Testis (tissue), 2 donors: ENCODE measurements at regions not wholly inside any gene's neighbourhood (a gene's known extent, or its start where the extent isn't known, plus 50 kb on each side); places are given as distances from the start of the nearest gene placed in this dataset.

Experiments used
- POLR2A ChIP-seq: fragments of 450-650 bp; IDR thresholded peaks from one replicate; pipeline ENCODE4 v1.6.1; 2017; ENCODE audit warnings: antibody characterized with exemption, mild to moderate bottlenecking, moderate library complexity
- TF ChIP-seq, protein P1 (sequence below), 3 experiments: fragments of 450-650 bp in 2 of 3; fragments of 200-600 bp in 1 of 3; sonication (generic) in 1 of 3; IDR thresholded peaks; one replicate each; pipeline ENCODE4 v1.5.1; 2016 to 2019; ENCODE audit warnings: antibody characterized with exemption in 3 of 3, mild to moderate bottlenecking in 2 of 3, moderate library complexity in 1 of 3

DNA sequence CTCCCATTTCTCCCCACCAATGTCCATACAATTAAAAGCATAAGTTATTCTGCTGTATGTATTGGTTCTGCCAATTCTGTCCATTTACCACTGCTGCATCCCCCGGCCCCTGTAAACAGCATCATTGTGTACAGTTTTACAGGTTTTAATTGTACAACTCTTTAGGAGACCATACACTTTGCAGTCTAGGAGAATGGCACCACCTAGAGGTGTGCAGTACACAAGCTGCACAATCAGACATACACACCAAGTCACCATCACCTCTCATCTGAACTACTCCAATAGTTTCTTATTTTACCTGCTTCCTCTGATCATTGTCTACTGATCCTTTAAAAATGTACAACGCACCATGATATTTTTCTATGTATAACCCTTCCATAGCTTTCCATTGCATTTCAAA, 855.9 kb upstream of the KLHL1 start:
- TF ChIP-seq, protein P1, sequence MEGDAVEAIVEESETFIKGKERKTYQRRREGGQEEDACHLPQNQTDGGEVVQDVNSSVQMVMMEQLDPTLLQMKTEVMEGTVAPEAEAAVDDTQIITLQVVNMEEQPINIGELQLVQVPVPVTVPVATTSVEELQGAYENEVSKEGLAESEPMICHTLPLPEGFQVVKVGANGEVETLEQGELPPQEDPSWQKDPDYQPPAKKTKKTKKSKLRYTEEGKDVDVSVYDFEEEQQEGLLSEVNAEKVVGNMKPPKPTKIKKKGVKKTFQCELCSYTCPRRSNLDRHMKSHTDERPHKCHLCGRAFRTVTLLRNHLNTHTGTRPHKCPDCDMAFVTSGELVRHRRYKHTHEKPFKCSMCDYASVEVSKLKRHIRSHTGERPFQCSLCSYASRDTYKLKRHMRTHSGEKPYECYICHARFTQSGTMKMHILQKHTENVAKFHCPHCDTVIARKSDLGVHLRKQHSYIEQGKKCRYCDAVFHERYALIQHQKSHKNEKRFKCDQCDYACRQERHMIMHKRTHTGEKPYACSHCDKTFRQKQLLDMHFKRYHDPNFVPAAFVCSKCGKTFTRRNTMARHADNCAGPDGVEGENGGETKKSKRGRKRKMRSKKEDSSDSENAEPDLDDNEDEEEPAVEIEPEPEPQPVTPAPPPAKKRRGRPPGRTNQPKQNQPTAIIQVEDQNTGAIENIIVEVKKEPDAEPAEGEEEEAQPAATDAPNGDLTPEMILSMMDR (IDR thresholded peaks at IDR 0.05), result no peak
- TF ChIP-seq POLR2A, result no peak
